ENCODE measurements at regions not wholly inside any gene's neighbourhood (a gene's known extent, or its start where the extent isn't known, plus 50 kb on each side); places are given as distances from the start of the nearest gene placed in this dataset.

GRCh38 chr10:128386816-128387604 lies 260.8 kb upstream of the MKI67 start:
- TF ChIP-seq POLR2A (IDR thresholded peaks at IDR 0.05) (no peak), CTCF (IDR thresholded peaks at IDR 0.05) (no peak)
- no peaks in the 10 kb centered on the region for H3K27me3 ChIP-seq
- intact Hi-C loops (cut with DNase I), result no loop called here
- H3K4me3 ChIP-seq, result no peak overlapping the region
- WGBS (ENCODE audit: insufficient coverage, low coverage, low lambda C conversion rate, missing lambda C conversion rate), result 85% methylated on average over 16 of the region's 24 CpGs
- H3K27ac ChIP-seq, result no peak overlapping the region
- no peaks in the 10 kb centered on the region for H3K9me3 ChIP-seq
- ATAC-seq (no peak), DNase-seq (no peak)
- H3K36me3 ChIP-seq, result no peaks in the 10 kb centered on the region
- H3K4me1 ChIP-seq, result no peaks in the 10 kb centered on the region

GRCh38 chr10:128390596-128390995 lies 264.4 kb upstream of the MKI67 start:
- intact Hi-C loops (cut with DNase I), result no loop called here
- Histone ChIP-seq H3K9me3 (no peaks in the 10 kb centered on the region), H3K27me3 (no peaks in the 10 kb centered on the region)

GRCh38 chr10:128393546-128393945 lies 267.3 kb upstream of the MKI67 start:
- TF ChIP-seq CTCF (IDR thresholded peaks at IDR 0.05) (no peak), POLR2A (IDR thresholded peaks at IDR 0.05) (no peak)
- H3K36me3 ChIP-seq, result no peaks in the 10 kb centered on the region
- no peak overlapping the region for H3K4me3 ChIP-seq
- H3K27me3 ChIP-seq, result no peaks in the 10 kb centered on the region
- no peak for ATAC-seq
- DNase-seq, result no peak
- 43% methylated on average over 3 of the region's 4 CpGs for WGBS (ENCODE audit: insufficient coverage, low coverage, low lambda C conversion rate, missing lambda C conversion rate)
- H3K9me3 ChIP-seq, result no peaks in the 10 kb centered on the region
- H3K27ac ChIP-seq, result no peak overlapping the region
- H3K4me1 ChIP-seq, result no peaks in the 10 kb centered on the region
- intact Hi-C loops (cut with DNase I), result no loop called here

More at GRCh38 chr10:128390596-128390995, 264.4 kb upstream of the MKI67 start:
- DNase-seq (no peak), ATAC-seq (no peak)
- TF ChIP-seq POLR2A (IDR thresholded peaks at IDR 0.05) (no peak), CTCF (IDR thresholded peaks at IDR 0.05) (no peak)
- H3K4me1 ChIP-seq, result no peaks in the 10 kb centered on the region
- H3K4me3 ChIP-seq, result no peak overlapping the region
- 24% methylated on average over 5 of the region's 5 CpGs for WGBS (ENCODE audit: insufficient coverage, low coverage, low lambda C conversion rate, missing lambda C conversion rate)
- H3K36me3 ChIP-seq, result no peaks in the 10 kb centered on the region
- H3K27ac ChIP-seq, result no peak overlapping the region

- no peak for DNase-seq
- ATAC-seq, result no peak
- Histone ChIP-seq H3K36me3 (no peaks in the 10 kb centered on the region), H3K27ac (no peak overlapping the region), H3K27me3 (no peaks in the 10 kb centered on the region), H3K4me1 (no peaks in the 10 kb centered on the region), H3K4me3 (no peak overlapping the region), H3K9me3 (no peaks in the 10 kb centered on the region)
- WGBS (ENCODE audit: insufficient coverage, low coverage, low lambda C conversion rate, missing lambda C conversion rate), result 80% methylated on average over 1 of the region's 8 CpGs
- no peak for TF ChIP-seq POLR2A (IDR thresholded peaks at IDR 0.05)
- no peak for TF ChIP-seq CTCF (IDR thresholded peaks at IDR 0.05)
- intact Hi-C loops (cut with DNase I), result no loop called here
Observed at GRCh38 chr10:128398118-128398517, 271.9 kb upstream of the MKI67 start.
